NCI-H748 (cell line): ENCODE measurements at regions not wholly inside any gene's neighbourhood (a gene's known extent, or its start where the extent isn't known, plus 50 kb on each side); places are given as distances from the start of the nearest gene placed in this dataset.
"Not testable (repeated sequence)": the region's sequence is repeated elsewhere in the genome, so short reads cannot be mapped to it uniquely, and the experiment has no call there.

ENCODE experiments used
- DNase-seq: peaks from one replicate; lab custom pipeline; 2025; ENCODE audit not compliant: unreplicated experiment; lab: John Stamatoyannopoulos, UW

DNA sequence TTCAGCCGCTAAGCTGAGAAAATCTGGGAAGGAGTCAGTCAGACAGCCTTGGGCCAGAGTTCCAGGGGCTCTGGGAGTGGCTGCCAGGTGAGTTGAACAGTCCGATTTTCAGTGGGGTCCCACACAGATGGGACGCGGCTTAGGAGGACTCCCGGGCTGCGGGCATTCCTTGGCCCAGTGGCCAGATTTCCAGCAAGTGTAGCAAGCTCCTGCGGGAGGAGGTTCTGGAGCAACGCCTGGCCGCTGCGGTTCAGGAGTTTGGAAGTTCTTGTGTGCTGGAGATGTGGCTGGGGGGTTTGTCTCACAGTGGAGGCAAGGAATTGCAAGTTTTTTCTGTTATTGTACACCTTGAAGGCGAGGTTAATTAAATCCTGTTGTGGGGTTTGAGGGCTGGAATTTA lies 1020.1 kb upstream of the MANEA start:
- DNase-seq = not testable (repeated sequence)

DNA sequence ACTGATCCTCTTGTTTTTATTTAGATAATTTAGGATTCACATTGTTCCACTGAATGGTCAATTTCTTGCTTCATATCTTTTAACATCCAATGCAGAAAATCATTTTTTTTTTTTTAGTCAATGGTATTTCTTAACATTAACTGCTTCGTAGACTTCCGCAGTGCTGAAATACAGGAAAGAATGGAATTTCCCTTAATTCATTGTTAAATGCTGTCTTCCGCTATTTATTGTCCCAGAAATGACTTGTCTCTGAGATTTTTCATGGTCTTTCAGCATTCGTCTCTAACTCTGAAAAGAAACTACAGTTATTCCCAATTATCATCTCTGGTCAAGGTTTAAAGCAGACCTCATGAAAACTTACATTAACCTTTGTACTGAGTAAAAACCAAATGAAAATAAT lies 1029.1 kb upstream of the MANEA start:
- no peak for DNase-seq

DNA sequence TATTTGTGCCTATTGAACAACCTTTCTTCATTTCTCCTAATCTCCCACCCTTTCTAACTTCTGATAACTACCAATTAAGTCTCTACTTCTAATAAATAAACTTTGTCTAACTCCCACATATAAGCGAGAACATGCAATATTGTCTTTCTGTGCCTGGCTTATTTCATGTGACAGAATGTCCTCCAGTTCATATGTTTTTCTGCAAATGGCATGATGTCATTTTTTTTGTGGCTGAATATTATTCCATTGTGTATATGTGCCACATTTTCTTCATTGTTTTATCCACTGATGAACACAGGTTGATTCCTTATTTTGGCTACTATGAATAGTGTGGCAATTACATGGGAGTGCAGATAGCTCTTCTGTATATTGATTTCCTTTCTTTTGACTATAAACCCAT lies 1041.5 kb upstream of the MANEA start:
- no peak for DNase-seq

DNA sequence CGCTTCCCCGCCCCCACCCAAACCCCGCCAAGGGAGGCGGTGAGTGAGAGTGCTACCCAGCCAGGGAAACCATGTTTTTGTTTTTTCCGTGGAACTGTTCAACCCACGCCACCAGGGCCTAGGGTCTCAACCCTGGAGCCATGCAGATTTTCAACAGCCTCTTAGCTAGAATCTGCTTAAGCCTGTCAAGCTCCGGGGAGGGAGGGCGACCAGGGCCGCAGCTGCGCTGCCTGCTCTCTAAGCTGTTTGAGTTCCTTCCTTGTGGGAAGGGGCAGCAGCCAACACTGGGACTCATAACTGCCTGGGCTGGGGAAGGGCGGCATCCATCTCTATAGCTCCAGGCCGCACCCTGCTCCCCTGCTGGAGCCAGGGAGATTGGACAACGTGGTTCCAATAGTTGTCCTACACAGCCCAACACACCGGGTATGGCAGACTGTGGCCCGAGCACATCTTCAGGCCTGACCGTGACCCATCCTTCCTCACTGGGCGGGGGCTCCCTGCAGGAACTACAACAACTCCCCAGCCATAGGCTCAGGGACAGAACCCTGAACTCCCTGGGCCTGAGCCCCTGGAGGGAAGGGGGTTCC lies 1065.7 kb upstream of the MANEA start:
- DNase-seq = no peak

DNA sequence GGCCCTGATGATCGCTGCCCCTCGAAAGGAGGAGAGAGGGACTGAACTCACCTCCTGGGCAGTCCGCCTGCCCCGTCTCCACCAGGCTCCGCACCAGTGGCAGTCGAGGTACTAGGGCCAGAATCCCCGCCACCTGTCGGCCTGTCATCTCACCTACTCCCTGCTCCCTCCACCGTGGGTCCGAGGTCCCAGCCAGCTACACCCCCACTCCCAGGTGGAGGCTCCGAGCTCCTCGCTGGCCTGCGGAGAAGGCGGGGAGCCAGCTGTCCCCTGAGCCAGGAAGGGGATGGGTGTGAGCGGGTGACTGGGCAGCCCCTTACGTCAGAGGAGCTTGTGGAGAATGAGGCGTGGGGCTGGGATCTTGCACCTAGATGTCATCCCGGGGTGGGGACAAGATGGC lies 1066.5 kb upstream of the MANEA start:
- no peak for DNase-seq

DNA sequence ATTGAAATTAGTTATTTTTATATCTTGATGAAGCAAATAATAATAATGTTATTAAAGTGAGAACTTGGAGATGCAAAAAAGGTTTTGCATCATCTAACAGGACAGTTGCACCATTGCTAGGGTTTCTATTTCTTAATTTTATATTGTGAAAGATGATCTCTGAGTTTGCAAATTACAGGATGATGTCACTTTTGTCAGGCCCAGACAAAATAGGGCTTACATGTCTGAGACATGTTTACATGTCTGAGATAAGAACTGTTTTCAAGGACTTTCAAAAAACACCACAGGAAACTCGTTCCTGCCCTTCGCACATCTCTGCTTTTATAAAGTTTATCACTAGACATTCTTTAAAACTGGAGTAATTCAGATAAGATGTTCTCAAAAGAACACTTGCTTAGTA lies 1075.8 kb upstream of the MANEA start:
- DNase-seq = no peak

DNA sequence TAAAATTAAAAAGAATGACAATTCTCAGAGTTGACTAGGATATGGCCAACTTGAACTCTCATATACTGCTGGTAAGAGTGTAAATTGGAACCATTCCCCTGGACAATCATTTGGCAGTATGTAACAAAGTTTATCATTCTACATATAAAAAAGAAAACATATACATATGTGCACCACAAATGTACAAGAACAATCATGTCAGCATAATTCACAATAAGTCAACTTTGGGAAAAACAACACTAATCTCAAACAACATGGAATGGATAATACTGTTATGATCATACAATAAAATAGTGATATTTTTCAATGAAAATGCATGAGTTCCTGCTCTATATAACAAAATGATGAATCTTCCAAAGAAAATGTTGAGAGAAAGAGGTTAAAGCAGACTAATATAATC lies 1078.7 kb upstream of the EPHA7 start:
- DNase-seq = no peak

DNA sequence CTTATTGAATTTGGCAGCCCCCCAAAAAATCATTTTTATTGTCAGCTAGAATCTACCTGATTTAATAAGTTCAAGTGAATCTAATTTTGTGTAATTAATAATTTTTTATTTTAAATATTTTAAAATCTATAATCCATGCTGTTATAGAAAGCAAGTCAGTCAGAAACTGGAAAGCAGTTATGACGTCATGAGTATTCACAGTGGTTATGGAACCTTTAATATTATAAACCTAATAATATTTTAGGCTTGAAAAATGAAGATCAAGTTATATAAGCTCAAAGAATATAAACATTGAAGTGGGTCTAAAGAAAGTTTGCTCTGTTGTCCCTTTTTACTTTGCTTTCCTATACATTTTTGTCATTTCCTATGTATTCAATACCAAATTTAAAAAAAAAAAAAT lies 1075.1 kb upstream of the EPHA7 start:
- no peak for DNase-seq

DNA sequence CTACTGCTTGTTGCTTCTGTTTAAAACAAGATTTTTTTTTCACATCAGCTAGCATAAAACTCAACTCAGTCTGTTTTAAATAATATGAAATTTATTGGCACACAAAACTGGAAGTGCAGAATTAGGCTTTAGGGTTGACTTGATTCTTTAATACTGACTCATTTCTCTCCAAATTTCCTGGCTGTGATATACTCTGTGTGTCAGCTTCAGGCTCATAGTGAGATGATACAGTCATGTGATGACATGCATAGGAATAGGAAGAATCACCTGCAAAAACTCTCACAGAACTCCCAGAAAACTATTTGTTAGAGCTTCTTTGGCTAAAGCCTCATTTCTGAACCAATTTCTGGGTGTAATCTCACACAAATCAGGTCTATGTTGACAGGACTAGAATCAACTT lies 1068.0 kb upstream of the EPHA7 start:
- DNase-seq = no peak

DNA sequence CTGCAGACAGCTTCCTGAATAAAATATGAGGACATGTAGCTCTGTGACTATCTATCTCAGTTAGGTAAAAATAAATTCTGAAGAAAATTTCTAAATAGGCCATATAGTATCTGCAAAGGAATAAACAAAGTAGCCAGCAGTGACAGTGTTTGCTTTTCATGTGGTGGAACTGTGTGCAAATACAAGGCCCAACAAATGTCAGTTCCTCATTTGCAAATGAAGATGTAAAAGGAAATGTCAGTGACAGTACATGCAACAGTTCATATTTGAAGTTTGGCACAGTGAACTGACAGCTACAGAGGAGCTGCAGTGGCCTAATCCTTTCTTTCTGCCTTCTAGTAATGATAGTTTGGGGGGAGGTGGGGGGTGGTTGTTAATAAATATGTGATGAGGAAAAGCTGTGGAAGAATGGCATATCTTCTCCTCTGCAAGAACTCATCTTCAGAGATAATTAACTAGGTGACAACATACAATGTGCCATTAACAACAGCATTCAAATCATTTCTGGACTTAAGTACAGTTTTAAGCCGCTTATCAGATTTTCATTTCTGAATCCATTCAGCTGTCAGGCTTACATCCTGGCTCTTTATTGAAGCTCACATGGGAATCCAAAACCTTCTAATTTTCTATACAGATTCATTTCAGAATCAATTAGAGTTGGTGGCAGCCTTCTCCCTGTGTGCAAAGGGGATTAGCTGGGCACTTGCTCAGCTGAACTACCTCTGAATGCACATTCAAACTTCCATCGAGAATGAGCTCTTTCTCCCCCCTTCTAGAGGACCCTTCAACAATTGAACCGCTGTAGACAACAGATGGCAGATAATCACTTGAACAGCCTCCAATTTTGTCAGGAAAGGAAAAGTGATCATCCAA lies 1059.0 kb upstream of the EPHA7 start:
- DNase-seq = peak; percentile 90

DNA sequence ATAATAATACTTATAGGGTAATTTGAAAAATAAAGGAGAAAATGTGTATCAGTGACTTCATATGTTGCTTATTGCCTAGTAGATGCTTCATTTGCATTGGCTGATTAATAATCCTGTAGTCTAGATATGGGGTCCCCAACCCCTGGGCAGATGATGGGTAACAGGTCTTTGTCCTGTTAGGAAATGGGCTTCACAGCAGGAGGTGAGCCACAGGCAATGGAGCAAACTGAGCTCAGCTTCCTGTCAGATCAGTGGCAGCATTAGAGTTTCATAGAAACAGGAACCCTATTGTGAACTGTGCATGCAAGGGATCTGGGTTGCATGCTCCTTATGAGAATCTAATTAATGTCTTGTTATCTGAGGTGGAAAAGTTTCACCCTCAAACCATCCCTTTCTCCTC lies 1049.5 kb upstream of the EPHA7 start:
- no peak for DNase-seq

DNA sequence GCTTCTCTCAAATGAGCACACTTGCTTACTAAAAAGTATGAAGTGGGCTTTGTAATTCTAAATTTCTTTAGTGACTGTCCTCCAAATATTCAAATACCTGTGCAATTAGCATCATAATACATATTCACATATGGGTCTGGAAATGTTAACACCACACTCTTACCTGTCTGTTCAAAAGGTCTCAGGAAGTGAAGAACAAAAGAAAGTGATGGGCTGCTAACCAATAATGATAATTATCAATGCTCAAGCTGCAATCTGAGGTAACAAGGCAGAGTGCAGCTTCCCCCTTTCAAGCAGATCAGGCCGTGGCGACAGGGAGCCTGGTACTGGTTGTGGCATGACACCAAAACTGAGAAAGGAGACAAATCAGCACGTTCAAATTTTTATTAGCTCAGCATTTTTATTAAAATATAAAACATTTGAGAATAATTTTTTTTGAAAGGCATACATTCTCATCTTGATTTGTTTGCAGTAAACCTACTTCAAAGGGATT lies 1044.7 kb upstream of the EPHA7 start:
- DNase-seq = no peak

DNA sequence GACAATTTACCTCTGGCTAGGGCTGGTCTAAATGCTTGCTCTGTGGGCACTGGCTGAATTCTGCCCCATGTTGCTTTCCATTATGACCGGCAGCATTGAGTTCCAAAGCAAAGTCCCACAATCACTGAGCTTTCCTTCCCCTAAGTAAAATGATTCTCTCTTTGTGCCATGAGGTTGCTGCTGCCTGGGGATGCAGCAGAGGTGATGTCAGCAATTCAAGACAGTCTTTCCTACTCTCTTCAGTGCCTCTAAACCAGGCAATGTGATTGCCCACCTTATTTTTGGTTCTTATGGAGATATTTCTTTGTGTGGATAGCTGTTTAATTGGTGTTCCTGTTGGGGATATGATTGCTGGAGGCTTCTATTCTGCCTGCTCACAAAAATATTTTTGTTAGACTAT lies 1043.9 kb upstream of the EPHA7 start:
- DNase-seq = no peak

DNA sequence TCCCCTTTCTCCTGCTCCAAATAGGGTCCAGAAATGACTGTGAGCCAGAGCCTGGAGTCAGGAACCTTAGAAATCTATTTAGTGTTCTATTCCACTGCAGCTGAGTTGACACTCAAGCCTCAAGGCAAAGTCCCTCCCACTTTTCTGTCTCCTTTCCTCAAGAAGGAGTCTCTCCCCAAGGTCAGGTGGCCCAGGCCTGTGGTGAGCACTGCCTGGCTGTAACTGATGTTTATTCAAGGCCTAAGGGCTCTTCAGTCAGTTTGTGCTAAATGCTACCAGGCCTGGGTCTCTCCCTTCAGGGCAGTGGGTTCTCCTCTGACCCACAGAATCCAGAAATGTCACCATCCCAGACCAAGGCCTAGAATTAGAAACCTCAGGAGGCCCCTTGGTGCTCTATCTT lies 1042.9 kb upstream of the EPHA7 start:
- no peak for DNase-seq

DNA sequence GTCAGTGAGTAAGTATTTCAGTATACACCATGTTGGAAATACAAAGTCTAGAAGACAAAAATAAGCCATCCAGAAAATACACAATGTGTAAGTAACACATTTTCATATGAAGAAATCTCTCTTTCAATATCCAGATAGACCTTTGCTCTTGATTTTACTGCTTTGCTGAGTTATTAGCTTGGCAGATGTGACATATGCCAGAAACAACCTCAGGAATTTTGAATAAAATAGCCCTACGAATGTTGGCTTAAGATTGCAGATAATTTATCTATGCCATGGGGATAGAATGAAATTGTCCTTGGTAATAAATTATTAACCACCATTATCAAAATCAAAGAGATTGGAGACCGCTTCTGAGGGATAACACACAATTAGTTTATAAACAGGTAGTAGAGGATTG lies 1036.9 kb upstream of the EPHA7 start:
- DNase-seq = no peak

DNA sequence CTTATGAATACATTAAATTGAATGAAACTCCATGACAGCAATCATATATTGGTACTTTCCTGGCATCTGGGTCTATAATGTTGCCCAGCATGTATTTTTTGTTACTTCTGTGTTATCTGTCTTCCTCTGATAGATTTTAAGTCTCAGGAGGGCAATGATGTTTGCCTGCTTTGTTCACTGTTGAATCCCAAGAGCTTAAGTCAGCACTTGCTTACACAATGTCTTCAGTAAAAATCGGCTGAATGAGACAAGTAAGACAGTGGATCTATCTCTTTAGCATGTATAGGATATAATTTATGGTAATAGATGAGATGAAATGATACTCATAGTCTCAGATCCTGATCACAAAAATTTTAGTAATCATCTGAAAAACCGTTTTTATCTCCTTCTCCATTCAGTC lies 1034.9 kb upstream of the EPHA7 start:
- DNase-seq = no peak

DNA sequence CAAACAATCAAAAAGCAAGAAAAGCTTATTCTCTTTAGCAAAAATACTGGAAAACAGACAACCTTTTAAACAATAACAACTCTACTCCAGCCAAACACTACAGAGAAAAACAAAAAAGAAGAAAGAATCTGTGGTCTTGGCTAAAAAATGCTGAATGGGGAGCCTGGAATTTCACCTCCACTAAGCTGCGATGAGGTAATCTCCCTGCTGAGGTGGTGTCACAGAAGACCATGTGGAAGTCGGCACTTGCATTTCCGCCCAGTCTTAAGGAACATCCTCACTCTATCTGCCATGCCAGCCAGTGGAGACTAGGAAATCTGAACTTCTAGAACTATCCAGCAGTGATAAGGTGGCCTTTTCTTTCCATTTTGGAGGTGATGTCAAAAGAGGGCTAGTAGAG lies 1026.8 kb upstream of the EPHA7 start:
- DNase-seq = no peak

DNA sequence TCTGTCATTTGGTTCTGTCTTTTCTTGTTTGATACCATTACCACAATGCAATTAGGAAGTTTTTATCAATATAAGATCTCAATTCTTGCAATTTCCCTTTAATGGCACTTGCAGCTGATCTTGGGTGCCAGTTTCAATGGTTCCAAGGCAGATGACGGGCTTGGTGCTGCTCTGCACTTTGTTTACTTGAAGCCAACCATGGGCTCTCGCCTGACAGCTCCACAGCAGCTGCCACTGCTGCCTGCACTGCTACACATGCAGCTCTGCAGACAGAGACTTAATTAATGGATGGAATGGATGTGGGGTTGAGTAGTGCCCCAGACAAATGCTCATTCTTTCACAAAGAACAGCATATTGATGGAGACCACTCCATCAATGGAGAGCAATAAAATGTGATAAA lies 1024.3 kb upstream of the EPHA7 start:
- no peak for DNase-seq

DNA sequence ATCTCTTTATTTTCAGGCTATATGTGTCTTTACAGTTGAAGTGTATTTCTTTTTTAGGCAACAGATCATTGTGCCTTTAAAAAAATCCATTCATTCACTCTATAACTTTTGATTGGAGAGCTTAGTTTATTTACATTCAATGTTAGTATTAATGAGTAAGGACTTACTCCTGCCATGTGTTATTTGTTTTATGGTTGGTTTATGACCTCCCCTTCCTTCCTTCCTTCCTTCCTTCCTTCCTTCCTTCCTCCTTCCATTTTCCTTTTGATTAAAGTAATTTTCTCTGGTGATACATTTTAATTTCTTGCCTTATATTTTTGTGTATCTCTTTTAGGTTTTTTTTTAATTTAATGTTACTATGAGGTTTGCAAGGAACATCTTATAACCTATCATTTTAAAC lies 1005.3 kb upstream of the EPHA7 start:
- no peak for DNase-seq

DNA sequence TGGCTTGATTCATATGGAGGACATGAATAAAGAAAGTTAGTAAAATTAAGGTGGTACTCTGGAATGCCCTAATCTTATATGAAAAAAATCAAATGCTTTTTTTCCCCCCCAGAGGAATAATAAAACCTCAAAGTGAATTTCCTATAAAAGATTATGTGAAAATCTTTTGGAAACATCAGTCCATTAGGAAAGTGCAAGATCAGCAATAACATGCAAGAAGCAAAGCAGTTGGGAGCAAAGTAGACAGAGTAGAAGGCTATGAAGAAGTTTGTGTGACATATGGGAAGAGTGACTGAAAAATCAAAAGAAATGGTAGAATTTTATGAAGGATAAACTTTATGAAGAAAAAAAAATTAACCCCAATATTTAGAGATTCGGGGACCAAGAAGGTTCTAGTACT lies 998.0 kb upstream of the EPHA7 start:
- DNase-seq = no peak

DNA sequence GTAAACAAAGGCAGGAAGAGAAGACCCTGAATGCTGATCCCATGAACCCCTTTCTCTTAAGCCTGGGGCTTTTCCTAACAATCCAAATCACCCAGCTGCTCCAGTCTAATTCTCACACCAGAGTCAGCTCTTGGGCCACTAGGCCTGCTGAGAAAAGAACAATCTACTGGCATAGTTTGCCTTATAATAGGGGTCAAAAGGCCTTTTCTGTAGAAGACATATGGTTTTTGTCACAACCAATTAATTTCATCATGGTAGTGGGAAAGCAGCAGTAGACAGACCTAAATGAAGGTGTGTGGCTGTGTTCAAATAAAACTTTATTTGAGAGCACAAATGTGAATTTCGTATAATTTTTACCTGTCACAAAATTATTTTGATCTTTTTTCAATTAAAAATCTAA lies 994.7 kb upstream of the EPHA7 start:
- peak; percentile 6 for DNase-seq

DNA sequence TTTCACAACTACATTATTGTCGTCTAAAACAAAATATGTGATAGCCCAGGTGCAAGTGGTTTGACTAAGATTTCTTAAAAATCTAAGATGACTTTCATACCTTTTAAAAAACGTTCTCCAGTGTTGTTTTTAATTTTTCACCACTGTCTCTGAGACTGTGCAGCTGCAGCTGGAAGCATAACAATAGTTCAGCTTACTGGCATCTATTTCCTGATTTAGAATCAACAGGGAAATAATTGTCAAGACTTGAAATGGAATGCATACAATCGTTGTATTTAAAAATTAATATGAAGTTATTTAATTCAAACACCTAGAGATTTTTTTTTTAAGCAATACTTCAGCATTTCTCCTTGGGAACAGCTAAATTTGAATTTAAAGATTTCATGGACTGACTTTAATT lies 982.0 kb upstream of the EPHA7 start:
- peak; percentile 26 for DNase-seq

DNA sequence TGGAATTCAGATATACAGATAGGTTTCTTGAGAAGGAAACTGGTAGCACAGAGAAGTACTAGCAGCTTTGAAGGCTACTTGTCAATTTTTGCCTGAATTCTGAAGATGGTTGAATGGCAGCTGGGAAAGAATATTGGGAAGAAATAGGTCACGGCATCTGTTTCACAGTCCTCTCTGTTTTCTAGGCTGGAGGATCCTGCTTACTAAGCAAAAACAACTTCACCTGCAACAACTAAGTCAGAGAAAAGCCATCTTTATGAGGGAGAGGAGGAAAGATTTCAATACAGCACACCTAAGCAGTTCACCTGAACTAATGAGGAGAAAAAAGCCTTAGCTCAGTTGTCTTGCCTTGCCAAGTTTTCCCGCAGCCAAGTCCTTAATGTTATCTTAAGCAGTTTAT lies 975.5 kb upstream of the EPHA7 start:
- DNase-seq = no peak
